HFFc6 (cell line): ENCODE measurements at regions not wholly inside any gene's neighbourhood (a gene's known extent, or its start where the extent isn't known, plus 50 kb on each side); places are given as distances from the start of the nearest gene placed in this dataset.
A peak's percentile ranks its signal among the peaks of the same experiment; 100 is the strongest.

Experiments used
- DNase-seq: peaks from one replicate; pipeline ENCODE4 v3.0.0-alpha.2; 2018
- H3K27ac Mint-ChIP-seq: 2 replicates; pipeline ENCODE4 v1.8.0; 2020; ENCODE audit warnings: mild to moderate bottlenecking, mixed read lengths
- H3K27me3 Mint-ChIP-seq: 2 replicates; pipeline ENCODE4 v1.8.0; 2021; ENCODE audit warnings: mild to moderate bottlenecking, moderate library complexity, mixed read lengths; ENCODE audit not compliant: insufficient read depth
- H3K36me3 Mint-ChIP-seq: 2 replicates; pipeline ENCODE4 v1.8.0; 2021; ENCODE audit warnings: low read depth, mixed read lengths
- H3K4me1 Mint-ChIP-seq: 2 replicates; pipeline ENCODE4 v1.8.0; 2020; ENCODE audit warnings: low read depth, mixed read lengths
- H3K4me3 Mint-ChIP-seq: 2 replicates; pipeline ENCODE4 v1.8.0; 2020; ENCODE audit warnings: mild to moderate bottlenecking, moderate library complexity, mixed read lengths
- H3K9me3 Mint-ChIP-seq: 2 replicates; pipeline ENCODE4 v1.8.0; 2020; ENCODE audit warnings: mild to moderate bottlenecking, mixed read lengths
- CTCF ChIP-seq: fragments of 200-600 bp; sonication (generic); IDR thresholded peaks from 2 replicates; pipeline ENCODE4 v1.5.0; 2021; ENCODE audit warnings: antibody characterized with exemption, mild to moderate bottlenecking

- TF ChIP-seq CTCF: no peak
- no peak overlapping the region for H3K4me3 Mint-ChIP-seq
- H3K9me3 Mint-ChIP-seq: no peaks in the 10 kb centered on the region
- peaks cover 4% of the 10 kb centered on the region; the same call in 1 of the 2 replicates for H3K36me3 Mint-ChIP-seq
- H3K27ac Mint-ChIP-seq: no peak overlapping the region
- no peak for DNase-seq
- peaks cover 85% of the 10 kb centered on the region for H3K4me1 Mint-ChIP-seq
- peaks cover 2% of the 10 kb centered on the region; the same call in 1 of the 2 replicates for H3K27me3 Mint-ChIP-seq
Measured at GRCh38 chr6:40953486-40953885, 85.5 kb downstream of the UNC5CL start.

GRCh38 chr6:40950986-40951698, 87.9 kb downstream of the UNC5CL start:
- no peak for TF ChIP-seq CTCF
- DNase-seq: peak; percentile 80
- Mint-ChIP-seq H3K36me3 (peaks cover 4% of the 10 kb centered on the region), H3K27ac (peak overlapping the region; percentile 90), H3K9me3 (no peaks in the 10 kb centered on the region), H3K27me3 (peaks cover under 1% of the 10 kb centered on the region; the same call in 1 of the 2 replicates), H3K4me3 (peak overlapping the region; percentile 84), H3K4me1 (peaks cover 83% of the 10 kb centered on the region)

- H3K27me3 Mint-ChIP-seq: peaks cover 2% of the 10 kb centered on the region; the same call in 1 of the 2 replicates
- no peak for TF ChIP-seq CTCF
- no peaks in the 10 kb centered on the region; the same call in 1 of the 2 replicates for H3K36me3 Mint-ChIP-seq
- no peaks in the 10 kb centered on the region for H3K9me3 Mint-ChIP-seq
- H3K4me1 Mint-ChIP-seq: peaks cover 69% of the 10 kb centered on the region
- H3K27ac Mint-ChIP-seq: peak overlapping the region; percentile 80
- DNase-seq: peak; percentile 40
- H3K4me3 Mint-ChIP-seq: peak overlapping the region; percentile 60; the same call in 1 of the 2 replicates
Measured at GRCh38 chr6:40948570-40948969, 90.5 kb downstream of the UNC5CL start.

GRCh38 chr6:40947876-40948526, 91.0 kb downstream of the UNC5CL start:
- Mint-ChIP-seq H3K4me1 (peaks cover 64% of the 10 kb centered on the region), H3K27ac (peak overlapping the region; percentile 80), H3K9me3 (no peaks in the 10 kb centered on the region), H3K4me3 (peak overlapping the region; percentile 60), H3K27me3 (peaks cover 2% of the 10 kb centered on the region; the same call in 1 of the 2 replicates), H3K36me3 (no peaks in the 10 kb centered on the region; the same call in 1 of the 2 replicates)
- peak; percentile 83 for DNase-seq
- TF ChIP-seq CTCF: no peak

- Mint-ChIP-seq H3K27ac (peak overlapping the region; percentile 50), H3K4me1 (peaks cover 56% of the 10 kb centered on the region), H3K9me3 (no peaks in the 10 kb centered on the region), H3K4me3 (no peak overlapping the region), H3K36me3 (peaks cover 1% of the 10 kb centered on the region; the same call in 1 of the 2 replicates), H3K27me3 (peaks cover 2% of the 10 kb centered on the region; the same call in 1 of the 2 replicates)
- DNase-seq: no peak
- TF ChIP-seq CTCF: no peak
Measured at GRCh38 chr6:40946738-40947301, 92.2 kb downstream of the UNC5CL start.
